Fibroblast of villous mesenchyme (primary cell): ENCODE measurements at regions not wholly inside any gene's neighbourhood (a gene's known extent, or its start where the extent isn't known, plus 50 kb on each side); places are given as distances from the start of the nearest gene placed in this dataset.

Experiments
- DNase-seq: peaks from one replicate; pipeline ENCODE4 v3.0.0-alpha.2; 2010; ENCODE audit warnings: low read depth
- H3K4me3 ChIP-seq: 2 replicates; pipeline ENCODE4 v1.5.1; 2011; ENCODE audit warnings: low read depth, mild to moderate bottlenecking, low read length
- CTCF ChIP-seq: IDR thresholded peaks from 2 replicates; pipeline ENCODE4 v1.5.1; 2012; ENCODE audit warnings: low read depth, mild to moderate bottlenecking, low read length; ENCODE audit not compliant: insufficient read depth

GRCh38 chr1:192521734-192522133 is 53.8 kb upstream of the RGS1 start:
- no peak for TF ChIP-seq CTCF
- H3K4me3 ChIP-seq, result no peak overlapping the region

GRCh38 chr1:192522673-192523072 is 52.9 kb upstream of the RGS1 start:
- no peak for DNase-seq
- TF ChIP-seq CTCF, result no peak
- no peak overlapping the region for H3K4me3 ChIP-seq

More at GRCh38 chr1:192521734-192522133, 53.8 kb upstream of the RGS1 start:
- DNase-seq, result no peak

- TF ChIP-seq CTCF, result no peak
- no peak overlapping the region for H3K4me3 ChIP-seq
- no peak for DNase-seq
These were observed 51.4 kb upstream of the RGS1 start for GRCh38 chr1:192524223-192524622.
